HAP-1 (cell line): ENCODE measurements at regions not wholly inside any gene's neighbourhood (a gene's known extent, or its start where the extent isn't known, plus 50 kb on each side); places are given as distances from the start of the nearest gene placed in this dataset.

ENCODE experiments used
- DNase-seq, 2 experiments: peaks; one replicate each; pipeline ENCODE4 v3.0.0-alpha.2; 2016 to 2020; ENCODE audit warnings: low spot score in 2 of 2
- H3K27me3 ChIP-seq: fragments of 250-450 bp; sonication (Bioruptor Pico); 2 replicates; pipeline ENCODE4 v1.5.1; 2020; ENCODE audit warnings: low read depth, mild to moderate bottlenecking, moderate library complexity
- H3K36me3 ChIP-seq: fragments of 250-450 bp; sonication (Bioruptor Pico); replicated peaks from 2 replicates; pipeline ENCODE4 v1.5.1; 2020; ENCODE audit warnings: mild to moderate bottlenecking
- H3K4me1 ChIP-seq: fragments of 250-450 bp; sonication (Bioruptor Pico); 2 replicates; pipeline ENCODE4 v1.5.1; 2020; ENCODE audit warnings: mild to moderate bottlenecking
- H3K4me3 ChIP-seq: fragments of 250-450 bp; sonication (Bioruptor Pico); 2 replicates; pipeline ENCODE4 v1.5.1; 2020; ENCODE audit warnings: mild to moderate bottlenecking, moderate library complexity
- H3K9me3 ChIP-seq: fragments of 250-450 bp; sonication (Bioruptor Pico); 2 replicates; pipeline ENCODE4 v1.5.1; 2020; ENCODE audit warnings: mild to moderate bottlenecking, moderate library complexity
- in situ Hi-C: fragments of 300-500 bp; cut with MboI; formaldehyde crosslinking; loops from 3 replicates; pipeline ENCODE4 v1.14.3; 2020; ENCODE audit warnings: low sequenced_read_pairs, inconsistent platforms, mixed read lengths

DNA sequence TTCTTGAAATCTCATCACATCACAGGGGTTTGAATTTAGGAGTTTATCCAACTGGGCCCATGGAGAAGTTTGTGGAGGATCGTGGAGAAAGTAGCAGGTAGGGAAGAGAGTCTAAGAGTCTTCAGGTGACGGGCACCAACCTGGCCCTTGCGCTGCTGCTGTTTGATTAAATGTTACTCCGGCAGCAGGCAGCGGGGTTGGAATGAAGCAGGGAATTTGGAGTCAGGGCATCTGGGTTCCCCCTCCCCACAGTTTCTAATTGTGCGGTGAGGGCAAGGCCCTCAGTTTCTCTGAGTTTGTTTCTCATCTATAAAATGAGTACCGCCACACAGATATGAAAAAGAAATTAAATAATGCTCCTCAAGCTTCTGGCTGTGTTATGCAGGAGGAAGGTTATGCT lies 182.9 kb upstream of the RGMA start:
- no peaks in the 10 kb centered on the region for H3K36me3 ChIP-seq
- H3K27me3 ChIP-seq: no peaks in the 10 kb centered on the region
- in situ Hi-C loops: no loop called here

GRCh38 chr15:93270937-93271467 lies 182.0 kb upstream of the RGMA start:
- Histone ChIP-seq H3K4me1 (no peaks in the 10 kb centered on the region), H3K27me3 (no peaks in the 10 kb centered on the region), H3K4me3 (no peak overlapping the region), H3K9me3 (no peaks in the 10 kb centered on the region), H3K36me3 (no peaks in the 10 kb centered on the region)
- in situ Hi-C loops: no loop called here
- DNase-seq: no peak

More for the DNA sequence above, 182.9 kb upstream of the RGMA start:
- Histone ChIP-seq H3K4me3 (no peak overlapping the region), H3K9me3 (no peaks in the 10 kb centered on the region), H3K4me1 (no peaks in the 10 kb centered on the region)
- DNase-seq: no peak

DNA sequence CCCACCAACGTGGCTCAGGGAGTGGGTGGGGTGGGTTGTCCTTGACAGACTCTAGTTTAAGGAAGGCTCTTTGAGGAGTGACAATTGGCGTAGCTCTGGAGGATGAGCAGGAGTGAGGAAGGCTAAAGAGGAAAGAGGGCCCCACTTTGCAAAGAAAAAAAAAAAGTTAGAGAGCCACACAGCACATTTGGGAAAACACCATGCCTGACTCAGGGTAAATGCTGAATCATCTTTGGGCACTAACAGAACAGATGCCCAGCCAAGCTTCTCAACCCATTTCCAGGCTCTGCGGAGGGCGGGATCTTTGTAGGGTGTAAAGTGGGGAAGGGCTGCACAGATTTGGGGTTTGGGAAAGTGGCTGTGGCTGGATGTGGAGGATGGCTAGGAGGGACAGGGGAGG lies 179.1 kb upstream of the RGMA start:
- no peak overlapping the region for H3K4me3 ChIP-seq
- no peaks in the 10 kb centered on the region for H3K4me1 ChIP-seq
- H3K36me3 ChIP-seq: no peaks in the 10 kb centered on the region
- H3K9me3 ChIP-seq: no peaks in the 10 kb centered on the region
- in situ Hi-C loops: no loop called here
- no peaks in the 10 kb centered on the region for H3K27me3 ChIP-seq
- no peak for DNase-seq

- Histone ChIP-seq H3K4me1 (no peaks in the 10 kb centered on the region), H3K36me3 (no peaks in the 10 kb centered on the region), H3K27me3 (no peaks in the 10 kb centered on the region), H3K9me3 (no peaks in the 10 kb centered on the region), H3K4me3 (no peak overlapping the region)
- DNase-seq: no peak
- in situ Hi-C loops: no loop called here
Observed at GRCh38 chr15:93266291-93266690, 177.3 kb upstream of the RGMA start.

DNA sequence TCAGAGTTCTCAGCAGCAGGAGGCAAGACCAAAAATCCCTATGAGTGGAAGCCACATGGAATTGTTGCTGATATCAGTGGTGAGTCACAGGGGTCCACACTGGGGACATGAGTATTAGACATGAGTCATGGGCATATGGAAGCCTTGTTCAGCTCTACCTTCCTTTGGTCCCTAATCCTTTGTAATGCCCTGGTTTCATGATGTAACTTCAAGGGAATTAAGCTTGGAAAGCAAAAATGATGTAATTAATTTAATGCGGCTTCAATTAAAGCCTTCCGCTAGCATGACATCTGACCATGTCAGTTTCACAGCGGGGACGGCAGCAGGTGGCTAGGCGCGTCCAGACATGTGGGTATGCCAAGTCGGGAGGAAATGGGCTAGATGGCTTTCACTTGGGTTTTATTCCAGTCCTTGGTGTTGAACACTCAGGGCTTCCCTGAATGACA lies 176.1 kb upstream of the RGMA start:
- in situ Hi-C loops: no loop called here
- DNase-seq: no peak
- Histone ChIP-seq H3K9me3 (no peaks in the 10 kb centered on the region), H3K27me3 (no peaks in the 10 kb centered on the region), H3K36me3 (no peaks in the 10 kb centered on the region), H3K4me1 (no peaks in the 10 kb centered on the region), H3K4me3 (no peak overlapping the region)

DNA sequence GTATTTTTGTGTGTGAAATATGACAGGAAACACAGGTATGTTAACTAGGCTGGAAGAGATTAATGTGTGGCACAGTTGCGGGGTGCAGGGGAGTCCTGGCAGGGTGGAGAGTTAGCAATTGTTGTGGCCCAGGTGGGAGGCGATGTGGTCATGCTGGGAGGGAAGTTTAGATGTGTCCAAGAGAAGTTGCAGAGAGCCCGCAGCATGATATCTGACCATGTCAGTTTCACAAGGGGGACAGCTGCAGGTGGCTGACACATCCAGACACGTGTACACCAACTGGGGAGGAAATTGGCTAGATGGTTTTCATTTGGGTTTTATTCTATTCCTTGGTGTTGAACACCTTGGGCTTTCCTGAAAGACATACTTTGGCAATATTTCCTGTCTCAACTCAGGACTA lies 172.8 kb upstream of the RGMA start:
- Histone ChIP-seq H3K9me3 (no peaks in the 10 kb centered on the region), H3K27me3 (no peaks in the 10 kb centered on the region), H3K36me3 (no peaks in the 10 kb centered on the region), H3K4me1 (no peaks in the 10 kb centered on the region), H3K4me3 (no peak overlapping the region)
- DNase-seq: no peak
- in situ Hi-C loops: no loop called here

DNA sequence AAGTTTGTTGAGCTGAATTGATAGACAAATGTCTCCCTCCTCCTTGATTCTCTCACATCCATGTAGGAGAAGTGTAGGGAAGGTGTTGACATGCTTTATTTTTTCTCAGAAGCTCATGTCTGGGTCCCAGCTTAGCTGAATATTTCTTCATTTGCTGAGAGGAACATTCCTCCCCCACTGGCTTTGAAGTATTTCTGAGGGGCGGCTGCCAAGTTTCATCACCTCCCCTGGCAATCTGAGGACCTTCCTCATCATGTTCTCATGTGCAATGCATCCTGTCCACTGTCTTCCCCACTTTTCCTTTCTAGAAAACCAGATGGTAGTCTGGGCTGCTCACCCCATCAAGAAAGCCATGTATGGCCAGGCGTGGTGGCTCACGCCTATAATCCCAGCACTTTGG lies 168.9 kb upstream of the RGMA start:
- in situ Hi-C loops: no loop called here
- Histone ChIP-seq H3K4me1 (no peaks in the 10 kb centered on the region), H3K4me3 (no peak overlapping the region), H3K36me3 (no peaks in the 10 kb centered on the region), H3K9me3 (no peaks in the 10 kb centered on the region), H3K27me3 (no peaks in the 10 kb centered on the region)
- no peak for DNase-seq

GRCh38 chr15:93253681-93254080 lies 164.7 kb upstream of the RGMA start:
- Histone ChIP-seq H3K27me3 (0 out of 2 replicates have a peak, but pooled peaks cover 2% of the 10 kb centered on the region), H3K4me1 (no peaks in the 10 kb centered on the region)
- in situ Hi-C loops: no loop called here

DNA sequence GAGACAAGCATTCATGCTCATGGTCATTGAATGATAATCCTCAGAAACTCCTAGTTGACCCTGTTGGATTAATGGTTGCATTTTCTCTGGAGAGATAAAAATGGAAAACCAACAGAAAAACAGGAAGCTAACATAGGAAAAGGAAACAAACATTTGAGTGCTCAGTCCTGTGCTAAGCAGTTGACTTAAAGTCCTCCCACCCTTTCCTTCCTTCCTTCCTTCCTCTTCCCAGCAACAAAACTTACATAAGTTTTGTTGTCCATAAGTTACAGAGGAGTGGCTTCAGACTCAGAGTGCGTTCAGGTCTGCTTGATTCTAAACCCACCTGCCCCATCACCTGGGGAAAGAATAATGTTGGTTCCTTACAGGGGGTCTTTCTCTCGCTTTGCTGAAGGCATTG lies 163.8 kb upstream of the RGMA start:
- DNase-seq: no peak
- 0 out of 2 replicates have a peak, but pooled peaks cover 2% of the 10 kb centered on the region for H3K27me3 ChIP-seq

More at GRCh38 chr15:93253681-93254080, 164.7 kb upstream of the RGMA start:
- H3K4me3 ChIP-seq: no peak overlapping the region
- DNase-seq: no peak
- no peaks in the 10 kb centered on the region for H3K36me3 ChIP-seq
- no peaks in the 10 kb centered on the region for H3K9me3 ChIP-seq

GRCh38 chr15:93250950-93251349 lies 161.9 kb upstream of the RGMA start:
- H3K36me3 ChIP-seq: no peaks in the 10 kb centered on the region
- H3K27me3 ChIP-seq: 0 out of 2 replicates have a peak, but pooled peaks cover 2% of the 10 kb centered on the region
- in situ Hi-C loops: no loop called here
- H3K4me3 ChIP-seq: no peak overlapping the region
- no peak for DNase-seq
- H3K4me1 ChIP-seq: no peaks in the 10 kb centered on the region
- no peaks in the 10 kb centered on the region for H3K9me3 ChIP-seq

More for the DNA sequence above, 163.8 kb upstream of the RGMA start:
- Histone ChIP-seq H3K4me1 (no peaks in the 10 kb centered on the region), H3K9me3 (no peaks in the 10 kb centered on the region), H3K4me3 (no peak overlapping the region), H3K36me3 (no peaks in the 10 kb centered on the region)
- in situ Hi-C loops: no loop called here

- DNase-seq: no peak
- in situ Hi-C loops: no loop called here
- H3K27me3 ChIP-seq: 0 out of 2 replicates have a peak, but pooled peaks cover 2% of the 10 kb centered on the region
- H3K36me3 ChIP-seq: no peaks in the 10 kb centered on the region
- H3K4me3 ChIP-seq: no peak overlapping the region
- H3K9me3 ChIP-seq: no peaks in the 10 kb centered on the region
- no peaks in the 10 kb centered on the region for H3K4me1 ChIP-seq
Observed at GRCh38 chr15:93250209-93250608, 161.2 kb upstream of the RGMA start.

- no peak for DNase-seq
- Histone ChIP-seq H3K27me3 (0 out of 2 replicates have a peak, but pooled peaks cover 2% of the 10 kb centered on the region), H3K4me3 (no peak overlapping the region), H3K36me3 (no peaks in the 10 kb centered on the region), H3K9me3 (no peaks in the 10 kb centered on the region), H3K4me1 (no peaks in the 10 kb centered on the region)
- in situ Hi-C loops: no loop called here
Observed at GRCh38 chr15:93249623-93250022, 160.6 kb upstream of the RGMA start.

GRCh38 chr15:93247466-93248121 lies 158.6 kb upstream of the RGMA start:
- no peak for DNase-seq
- H3K4me1 ChIP-seq: no peaks in the 10 kb centered on the region
- 0 out of 2 replicates have a peak, but pooled peaks cover 2% of the 10 kb centered on the region for H3K27me3 ChIP-seq
- no peaks in the 10 kb centered on the region for H3K36me3 ChIP-seq
- no peaks in the 10 kb centered on the region for H3K9me3 ChIP-seq
- in situ Hi-C loops: no loop called here
- H3K4me3 ChIP-seq: no peak overlapping the region

GRCh38 chr15:93246266-93247242 lies 157.5 kb upstream of the RGMA start:
- Histone ChIP-seq H3K27me3 (0 out of 2 replicates have a peak, but pooled peaks cover 2% of the 10 kb centered on the region), H3K4me1 (no peaks in the 10 kb centered on the region), H3K4me3 (no peak overlapping the region), H3K9me3 (no peaks in the 10 kb centered on the region), H3K36me3 (no peaks in the 10 kb centered on the region)
- in situ Hi-C loops: no loop called here
- no peak for DNase-seq
